HUES48 (cell line): ENCODE measurements at regions not wholly inside any gene's neighbourhood (a gene's known extent, or its start where the extent isn't known, plus 50 kb on each side); places are given as distances from the start of the nearest gene placed in this dataset.

Experiments
- H3K27ac ChIP-seq: one replicate; pipeline ENCODE4 v1.7.0; 2013; ENCODE audit warnings: low read depth, low read length, inconsistent platforms
- H3K27me3 ChIP-seq: 2 replicates; pipeline ENCODE4 v1.6.1; 2013; ENCODE audit warnings: mild to moderate bottlenecking, low read length; ENCODE audit not compliant: control insufficient read depth, insufficient read depth
- H3K36me3 ChIP-seq: 2 replicates; pipeline ENCODE4 v1.6.1; 2013; ENCODE audit warnings: low read length; ENCODE audit not compliant: control insufficient read depth, insufficient read depth
- H3K4me1 ChIP-seq: 2 replicates; pipeline ENCODE4 v1.6.1; 2013; ENCODE audit warnings: mild to moderate bottlenecking, low read length; ENCODE audit not compliant: control insufficient read depth, insufficient read depth
- H3K4me3 ChIP-seq: 2 replicates; pipeline ENCODE4 v1.5.1; 2013; ENCODE audit warnings: mild to moderate bottlenecking, low read depth, low read length
- H3K9ac ChIP-seq: 2 replicates; pipeline ENCODE4 v1.6.1; 2013; ENCODE audit warnings: mild to moderate bottlenecking, low read depth, low read length, moderate library complexity
- H3K9me3 ChIP-seq: 2 replicates; pipeline ENCODE4 v1.6.1; 2013; ENCODE audit warnings: low read length; ENCODE audit not compliant: control insufficient read depth, insufficient read depth

- H3K36me3 ChIP-seq = no peaks in the 10 kb centered on the region
- no peak overlapping the region for H3K9ac ChIP-seq
- no peaks in the 10 kb centered on the region for H3K27me3 ChIP-seq
- no peaks in the 10 kb centered on the region for H3K4me1 ChIP-seq
- H3K4me3 ChIP-seq = no peak overlapping the region
- no peaks in the 10 kb centered on the region; the same call in 1 of the 2 replicates for H3K9me3 ChIP-seq
- no peak overlapping the region for H3K27ac ChIP-seq
Observed at GRCh38 chr15:39320886-39321285, 260.0 kb upstream of the THBS1 start.

GRCh38 chr15:39321977-39322376 is 258.9 kb upstream of the THBS1 start:
- H3K4me1 ChIP-seq = no peaks in the 10 kb centered on the region
- no peaks in the 10 kb centered on the region for H3K36me3 ChIP-seq
- no peak overlapping the region for H3K4me3 ChIP-seq
- H3K9me3 ChIP-seq = no peaks in the 10 kb centered on the region; the same call in 1 of the 2 replicates
- H3K27ac ChIP-seq = no peak overlapping the region
- H3K27me3 ChIP-seq = no peaks in the 10 kb centered on the region
- no peak overlapping the region for H3K9ac ChIP-seq

- no peak overlapping the region for H3K9ac ChIP-seq
- no peaks in the 10 kb centered on the region for H3K4me1 ChIP-seq
- H3K4me3 ChIP-seq = no peak overlapping the region
- no peaks in the 10 kb centered on the region for H3K36me3 ChIP-seq
- H3K9me3 ChIP-seq = no peaks in the 10 kb centered on the region; the same call in 1 of the 2 replicates
- H3K27ac ChIP-seq = no peak overlapping the region
- no peaks in the 10 kb centered on the region for H3K27me3 ChIP-seq
Observed at GRCh38 chr15:39323157-39323556, 257.7 kb upstream of the THBS1 start.

GRCh38 chr15:39323706-39324105 is 257.2 kb upstream of the THBS1 start:
- Histone ChIP-seq H3K9ac (no peak overlapping the region), H3K27me3 (no peaks in the 10 kb centered on the region), H3K9me3 (no peaks in the 10 kb centered on the region; the same call in 1 of the 2 replicates), H3K4me1 (no peaks in the 10 kb centered on the region), H3K36me3 (no peaks in the 10 kb centered on the region), H3K4me3 (no peak overlapping the region), H3K27ac (no peak overlapping the region)

- H3K27me3 ChIP-seq = no peaks in the 10 kb centered on the region
- H3K36me3 ChIP-seq = no peaks in the 10 kb centered on the region
- H3K4me3 ChIP-seq = no peak overlapping the region
- H3K4me1 ChIP-seq = no peaks in the 10 kb centered on the region
- H3K27ac ChIP-seq = no peak overlapping the region
- H3K9ac ChIP-seq = no peak overlapping the region
- no peaks in the 10 kb centered on the region for H3K9me3 ChIP-seq
Observed at GRCh38 chr15:39326306-39326975, 254.4 kb upstream of the THBS1 start.

GRCh38 chr15:39327005-39327730 is 253.7 kb upstream of the THBS1 start:
- Histone ChIP-seq H3K27me3 (no peaks in the 10 kb centered on the region), H3K27ac (no peak overlapping the region), H3K4me3 (no peak overlapping the region), H3K4me1 (no peaks in the 10 kb centered on the region), H3K9me3 (no peaks in the 10 kb centered on the region), H3K9ac (no peak overlapping the region), H3K36me3 (no peaks in the 10 kb centered on the region)

GRCh38 chr15:39330061-39330460 is 250.8 kb upstream of the THBS1 start:
- Histone ChIP-seq H3K9me3 (no peaks in the 10 kb centered on the region), H3K4me1 (no peaks in the 10 kb centered on the region), H3K27me3 (no peaks in the 10 kb centered on the region), H3K9ac (no peak overlapping the region), H3K4me3 (no peak overlapping the region), H3K36me3 (no peaks in the 10 kb centered on the region), H3K27ac (no peak overlapping the region)

- Histone ChIP-seq H3K4me3 (no peak overlapping the region), H3K9me3 (no peaks in the 10 kb centered on the region), H3K9ac (no peak overlapping the region), H3K27me3 (no peaks in the 10 kb centered on the region), H3K27ac (no peak overlapping the region), H3K36me3 (no peaks in the 10 kb centered on the region), H3K4me1 (no peaks in the 10 kb centered on the region)
Observed at GRCh38 chr15:39331584-39331983, 249.3 kb upstream of the THBS1 start.

GRCh38 chr15:39332846-39333245 is 248.0 kb upstream of the THBS1 start:
- H3K36me3 ChIP-seq = no peaks in the 10 kb centered on the region

GRCh38 chr15:39333393-39333792 is 247.5 kb upstream of the THBS1 start:
- Histone ChIP-seq H3K27me3 (no peaks in the 10 kb centered on the region), H3K4me1 (no peaks in the 10 kb centered on the region), H3K9ac (no peak overlapping the region), H3K36me3 (no peaks in the 10 kb centered on the region), H3K27ac (no peak overlapping the region), H3K9me3 (no peaks in the 10 kb centered on the region), H3K4me3 (no peak overlapping the region)

More at GRCh38 chr15:39332846-39333245, 248.0 kb upstream of the THBS1 start:
- Histone ChIP-seq H3K27me3 (no peaks in the 10 kb centered on the region), H3K4me1 (no peaks in the 10 kb centered on the region), H3K27ac (no peak overlapping the region), H3K4me3 (no peak overlapping the region), H3K9ac (no peak overlapping the region), H3K9me3 (no peaks in the 10 kb centered on the region)

GRCh38 chr15:39333896-39334295 is 247.0 kb upstream of the THBS1 start:
- Histone ChIP-seq H3K9me3 (no peaks in the 10 kb centered on the region), H3K27ac (no peak overlapping the region), H3K9ac (no peak overlapping the region), H3K36me3 (no peaks in the 10 kb centered on the region), H3K27me3 (no peaks in the 10 kb centered on the region), H3K4me3 (no peak overlapping the region), H3K4me1 (no peaks in the 10 kb centered on the region)
